B cell (primary cell): ENCODE measurements at regions not wholly inside any gene's neighbourhood (a gene's known extent, or its start where the extent isn't known, plus 50 kb on each side); places are given as distances from the start of the nearest gene placed in this dataset.

Source experiments
- CTCF ChIP-seq: fragments of 200-600 bp; IDR thresholded peaks from one replicate; pipeline ENCODE4 v1.8.0; 2022; ENCODE audit warnings: antibody characterized with exemption, mild to moderate bottlenecking
- EZH2 ChIP-seq: IDR thresholded peaks from 2 replicates; pipeline ENCODE4 v1.6.1; 2012; ENCODE audit warnings: borderline replicate concordance, low read depth, mild to moderate bottlenecking, moderate library complexity, low read length; ENCODE audit not compliant: insufficient read depth, poor library complexity, severe bottlenecking

GRCh38 chr20:22526512-22527012, 57.8 kb downstream of the FOXA2 start:
- TF ChIP-seq CTCF (no peak), EZH2 (no peak)
